ENCODE measurements at regions not wholly inside any gene's neighbourhood (a gene's known extent, or its start where the extent isn't known, plus 50 kb on each side); places are given as distances from the start of the nearest gene placed in this dataset.

DNA sequence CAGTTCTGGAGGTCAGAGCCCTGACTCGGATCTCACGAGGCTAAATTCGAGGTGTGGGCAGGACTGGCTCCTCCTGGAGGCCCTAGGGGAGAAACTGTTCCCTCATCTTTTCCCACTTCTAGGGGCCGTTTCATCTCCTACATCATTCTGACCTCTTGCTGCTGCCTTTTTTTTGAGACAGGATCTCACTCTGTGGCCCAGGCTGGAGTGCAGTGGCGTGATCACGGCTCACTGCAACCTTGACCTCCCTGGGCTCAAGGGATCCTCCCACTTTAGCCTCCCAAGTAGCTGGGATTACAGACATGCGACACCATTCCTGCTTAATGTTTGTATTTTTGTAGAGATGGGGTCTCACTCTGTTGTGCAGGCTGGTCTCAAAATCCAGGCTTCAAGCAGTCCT, 244.1 kb upstream of the GSE1 start:
- no peak for DNase-seq

DNA sequence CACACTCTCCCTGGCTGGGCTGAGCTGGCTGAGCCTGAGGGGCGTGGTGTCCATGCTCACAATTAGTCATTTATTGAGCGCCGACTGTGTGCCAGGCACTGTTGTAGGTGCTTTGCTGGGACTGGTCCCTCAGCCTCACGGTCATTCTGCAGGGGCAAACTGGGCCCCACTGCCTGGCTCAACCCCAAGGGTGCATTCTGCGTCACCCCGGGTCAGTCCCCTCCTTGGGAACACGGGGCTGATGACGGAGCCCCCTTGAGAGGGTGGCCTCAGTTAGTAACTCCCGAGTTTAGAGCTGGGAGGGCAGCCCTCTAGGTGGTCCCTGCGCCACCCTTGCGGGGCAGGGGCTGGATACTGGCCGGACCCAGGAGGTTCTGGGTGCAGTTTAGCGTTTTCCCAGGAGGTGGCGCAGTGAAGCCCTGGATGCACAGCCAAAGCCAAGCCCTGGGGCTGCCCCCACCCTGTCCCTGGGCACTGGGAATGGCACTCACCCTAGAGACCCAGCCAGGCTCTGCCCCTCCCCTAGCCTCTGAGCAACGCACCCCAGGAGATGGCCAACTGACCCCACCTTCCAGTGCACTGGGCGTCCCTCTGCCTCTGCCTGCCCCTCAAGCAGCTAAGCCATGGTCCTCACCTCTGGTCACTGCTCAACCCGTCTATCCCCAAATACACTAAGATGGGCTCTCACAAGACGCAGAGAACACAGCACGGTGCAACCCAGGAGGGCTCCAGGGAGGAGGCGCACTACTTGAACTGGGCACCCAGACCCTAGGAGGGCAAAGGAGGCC, 243.2 kb upstream of the GSE1 start:
- no peak for DNase-seq

DNA sequence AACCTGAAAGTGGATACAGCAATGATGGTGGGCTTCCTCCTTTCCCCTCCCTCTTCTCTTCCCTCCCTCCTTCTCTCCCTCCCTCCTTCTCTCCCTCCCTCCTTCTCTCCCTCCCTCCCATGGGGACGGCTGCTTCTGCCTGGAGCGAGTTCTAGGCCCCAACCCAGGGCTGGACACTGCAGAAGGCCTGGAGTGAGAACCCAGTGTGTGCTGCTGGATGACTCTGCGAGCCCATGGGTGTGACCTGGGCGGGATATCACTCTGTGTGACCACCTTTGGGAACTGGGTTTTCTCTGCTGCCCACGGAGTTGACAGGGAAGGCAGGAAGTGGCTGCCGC, 242.6 kb upstream of the GSE1 start:
- no peak for DNase-seq

DNA sequence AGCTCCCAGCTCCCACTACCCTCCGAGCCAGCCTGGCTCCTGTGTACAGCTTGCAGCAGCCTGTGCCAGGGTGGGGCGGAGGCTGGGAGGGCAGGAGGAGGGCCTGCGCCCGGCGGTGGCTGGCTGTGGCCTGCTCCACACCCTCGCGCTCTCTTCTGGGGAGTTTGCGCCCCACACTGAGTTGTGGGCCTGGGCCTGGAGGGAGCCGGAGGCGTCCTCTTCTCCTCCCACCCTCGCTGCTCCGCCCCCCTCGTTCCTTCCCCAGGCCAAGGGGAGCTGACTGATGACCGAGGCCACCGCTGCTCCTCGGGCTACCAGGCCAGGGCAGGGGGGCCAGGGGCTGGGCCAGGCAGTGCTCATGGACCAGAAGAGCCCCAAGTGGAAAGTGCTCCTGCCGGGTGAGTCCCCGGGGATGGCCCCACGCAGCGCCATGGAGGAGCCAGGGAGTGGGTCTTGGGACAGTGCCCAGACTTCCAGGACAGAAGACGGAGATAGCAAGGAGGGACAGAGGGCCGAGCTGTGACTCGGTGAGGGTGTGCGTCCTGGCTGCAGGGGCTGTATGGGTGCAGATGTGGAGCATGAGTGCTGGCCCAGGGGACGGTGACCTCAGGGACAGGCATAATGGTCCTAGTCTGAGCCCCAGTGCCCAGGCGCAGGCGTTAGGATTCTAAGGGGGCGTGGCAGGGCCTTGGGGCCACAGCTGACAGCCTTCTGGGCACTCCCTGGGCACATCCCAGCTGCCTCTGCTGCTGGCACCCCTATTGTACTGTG, 242.1 kb upstream of the GSE1 start:
- DNase-seq, result peak; percentile 43

DNA sequence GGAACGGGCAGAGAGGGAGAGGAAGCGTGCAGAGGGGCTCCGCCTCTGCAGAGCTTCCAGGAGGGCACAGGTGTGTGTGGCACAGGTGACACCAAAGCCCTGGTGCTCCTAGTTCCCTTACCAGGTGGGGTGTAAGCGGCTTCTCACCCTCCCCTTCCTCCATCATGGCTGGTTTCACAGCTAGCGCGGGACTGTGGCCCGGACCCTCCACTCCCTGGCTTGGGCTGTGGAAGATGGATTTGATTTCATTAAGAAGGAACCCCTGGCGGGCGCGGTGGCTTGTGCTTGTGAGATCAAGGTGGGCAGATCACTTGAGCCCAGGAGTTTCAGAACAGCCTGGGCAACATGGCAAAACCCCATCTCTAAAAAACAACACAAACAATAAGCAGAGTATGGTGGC, 241.2 kb upstream of the GSE1 start:
- DNase-seq, result no peak

DNA sequence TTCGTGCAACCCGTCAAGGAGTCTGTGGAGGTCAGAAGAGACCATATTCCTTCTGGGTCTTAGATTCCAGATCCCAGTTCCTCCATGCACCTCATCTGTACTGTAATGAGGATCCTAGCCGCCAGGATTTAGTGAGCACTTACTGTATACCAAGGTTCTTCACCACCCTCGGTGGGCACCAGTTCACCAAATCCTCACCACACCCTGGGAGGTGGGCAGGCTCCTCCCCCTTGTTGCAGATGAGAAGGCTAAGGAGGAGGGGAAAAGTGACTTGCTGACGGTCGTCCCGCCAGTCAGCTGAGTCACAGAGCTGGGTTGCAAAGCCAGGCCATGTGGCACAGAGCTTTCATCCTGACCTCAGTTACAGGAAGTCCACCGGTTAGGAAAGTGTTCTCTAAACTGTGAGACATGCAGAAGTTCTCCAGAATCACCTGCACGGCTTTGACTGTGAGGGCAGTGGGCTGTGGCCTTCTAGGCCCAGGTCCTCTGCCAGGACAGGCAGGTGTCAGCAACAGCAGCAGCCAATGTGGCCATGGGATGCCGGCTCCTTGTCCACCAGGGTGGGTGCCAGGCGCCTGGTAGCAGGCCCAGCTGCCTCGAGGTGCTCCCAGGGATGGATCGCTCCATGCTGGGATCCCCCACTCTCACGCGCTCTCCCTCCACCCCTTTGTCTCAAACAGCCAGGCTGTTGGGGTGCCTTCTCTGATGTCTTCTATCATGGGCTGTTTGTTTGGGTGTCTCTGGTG, 240.3 kb upstream of the GSE1 start:
- no peak for DNase-seq

DNA sequence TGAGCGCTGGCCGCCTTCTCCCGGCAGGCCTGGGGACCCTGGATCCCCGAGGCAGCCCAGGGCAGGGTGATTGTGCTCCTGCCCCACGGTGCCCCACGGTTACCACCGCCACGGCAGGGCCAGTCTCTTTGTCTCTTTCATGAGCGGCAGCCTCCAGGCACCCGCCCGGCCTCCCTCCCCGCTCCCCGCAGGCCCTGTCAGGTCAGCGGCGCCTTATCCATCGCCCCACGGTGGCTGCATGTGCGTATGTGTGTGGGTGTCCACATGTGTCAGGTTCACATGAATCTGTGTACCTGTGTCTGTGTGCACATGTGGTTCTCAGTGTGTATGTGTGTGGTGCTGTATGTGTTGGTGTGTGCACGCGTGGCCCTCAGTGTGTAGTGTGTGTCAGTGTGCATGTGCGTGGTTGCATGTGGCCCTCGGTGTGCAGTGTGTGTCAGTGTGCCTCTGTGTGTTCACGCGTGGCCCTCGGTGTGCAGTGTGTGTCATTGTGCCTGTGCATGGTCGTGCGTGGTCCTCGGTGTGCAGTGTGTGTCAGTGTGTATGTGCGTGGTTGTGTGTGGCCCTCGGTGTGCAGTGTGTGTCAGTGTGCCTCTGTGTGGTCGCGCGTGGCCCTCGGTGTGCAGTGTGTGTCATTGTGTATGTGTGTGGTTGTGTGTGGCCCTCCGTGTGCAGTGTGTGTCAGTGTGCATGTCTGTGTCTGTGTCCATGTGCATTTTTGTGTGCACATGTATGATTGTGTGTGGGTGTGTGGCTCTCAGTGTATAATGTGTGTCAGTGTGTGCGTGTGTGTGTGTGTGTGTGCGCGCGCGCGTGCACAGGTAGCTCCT, 239.2 kb upstream of the GSE1 start:
- DNase-seq, result no peak

DNA sequence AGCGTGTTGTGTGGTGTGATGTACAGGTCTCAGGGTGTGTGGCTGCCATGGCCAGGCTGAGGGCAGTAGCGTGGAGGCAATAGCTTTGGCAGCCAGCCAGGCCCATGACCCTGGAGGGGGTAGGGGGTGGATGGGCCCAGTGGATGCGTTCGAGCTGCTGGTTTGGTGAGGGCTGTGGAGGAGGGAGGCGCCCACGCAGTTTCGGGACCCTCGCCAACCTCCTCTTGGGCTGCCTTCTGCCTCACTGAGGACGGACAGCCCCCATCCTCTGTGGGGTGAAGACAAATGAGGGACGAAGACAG, 238.6 kb upstream of the GSE1 start:
- no peak for DNase-seq

DNA sequence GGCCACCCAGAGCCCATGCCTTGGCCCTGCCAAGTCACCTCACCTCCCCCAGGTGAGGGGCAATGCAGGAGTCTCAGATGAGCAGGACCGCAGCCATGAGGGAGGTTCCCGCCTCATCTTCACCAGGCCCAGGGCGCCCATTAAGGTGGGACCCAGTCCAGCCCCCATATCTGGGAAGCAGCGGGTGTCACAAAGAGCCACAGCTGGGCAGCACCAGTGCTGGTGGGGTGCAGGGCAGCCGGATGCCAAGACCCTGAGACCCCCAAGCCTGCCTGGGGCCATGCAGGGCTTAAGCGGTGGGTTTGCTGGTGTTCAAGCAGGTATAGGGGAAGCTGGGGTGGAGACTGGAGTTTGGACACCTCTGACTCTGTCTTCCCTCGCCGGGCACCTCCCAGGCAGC, 237.8 kb upstream of the GSE1 start:
- DNase-seq, result no peak

DNA sequence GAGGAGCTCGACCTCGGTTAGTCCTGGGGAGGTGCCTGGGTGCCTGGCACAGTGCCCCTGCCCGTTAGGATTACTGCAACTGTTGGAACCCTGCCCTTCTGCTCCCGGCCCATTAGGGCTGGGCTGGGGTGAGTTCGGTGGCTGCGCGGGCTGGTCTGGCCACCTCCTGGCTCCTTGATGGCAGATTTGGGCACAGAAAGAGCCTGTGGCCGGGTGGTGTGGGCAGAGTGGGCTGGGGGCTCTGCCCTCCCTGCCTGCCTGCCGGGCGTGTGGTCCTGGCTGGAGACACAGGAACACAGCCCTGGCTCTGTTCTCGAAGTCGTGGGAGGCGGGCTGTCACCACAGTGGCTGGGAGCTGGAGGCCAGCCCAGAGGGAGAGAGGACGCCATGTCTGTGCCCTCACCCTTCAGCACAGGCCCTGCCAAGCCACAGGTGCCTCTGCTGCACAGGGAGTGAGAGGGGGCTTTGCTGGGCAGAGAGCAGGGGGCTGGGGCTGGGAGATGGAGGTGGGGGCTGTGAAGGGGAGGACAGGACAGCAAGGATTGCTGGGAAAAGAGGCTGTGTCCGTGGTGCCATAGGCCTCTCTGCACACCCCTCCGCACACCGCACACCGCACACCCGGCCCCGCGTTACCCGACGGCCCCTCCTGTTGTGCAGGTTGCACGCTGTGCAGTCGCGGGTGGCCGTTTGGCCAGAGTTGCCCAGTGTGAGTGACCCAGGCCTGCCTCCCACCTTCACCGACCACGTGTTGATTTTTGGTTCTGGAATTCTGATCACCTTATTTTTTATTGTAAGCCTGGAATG, 236.6 kb upstream of the GSE1 start:
- no peak for DNase-seq

DNA sequence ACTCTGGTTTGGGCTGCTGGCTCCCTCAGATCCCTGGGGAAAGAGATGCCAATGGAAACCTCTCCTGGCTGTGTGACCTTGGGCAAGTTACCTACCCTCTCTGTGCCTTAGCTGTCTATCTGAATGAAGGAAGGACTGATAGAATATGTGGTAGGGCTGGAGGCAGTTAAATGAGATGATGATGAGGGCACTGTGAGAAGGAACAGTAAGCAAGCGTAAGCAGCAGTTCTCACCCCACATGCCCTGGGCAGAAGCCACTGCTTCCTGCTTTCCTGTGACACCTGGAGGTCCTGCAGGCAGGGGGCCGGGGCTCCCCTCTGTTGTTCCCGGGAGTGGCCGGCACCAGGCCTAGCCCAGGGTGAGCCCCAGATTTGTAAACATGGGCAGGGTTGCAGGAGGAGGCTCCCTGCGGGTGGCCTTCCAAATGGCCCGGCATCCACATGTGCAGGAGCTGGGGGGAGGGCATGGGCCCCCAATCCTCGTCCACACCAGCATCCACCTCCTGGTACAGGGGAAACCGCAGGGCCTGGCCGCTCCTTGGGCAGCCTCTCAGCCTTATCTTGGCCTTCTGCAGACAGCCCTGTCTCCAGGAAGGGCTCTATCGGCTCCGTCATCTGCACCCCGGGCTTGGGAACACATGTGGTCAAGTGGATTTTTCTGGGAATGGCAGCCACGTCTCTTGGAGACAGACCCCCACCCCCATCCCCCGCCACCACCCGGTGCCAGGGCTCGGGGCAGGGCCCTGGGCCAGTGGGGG, 235.6 kb upstream of the GSE1 start:
- DNase-seq, result no peak

DNA sequence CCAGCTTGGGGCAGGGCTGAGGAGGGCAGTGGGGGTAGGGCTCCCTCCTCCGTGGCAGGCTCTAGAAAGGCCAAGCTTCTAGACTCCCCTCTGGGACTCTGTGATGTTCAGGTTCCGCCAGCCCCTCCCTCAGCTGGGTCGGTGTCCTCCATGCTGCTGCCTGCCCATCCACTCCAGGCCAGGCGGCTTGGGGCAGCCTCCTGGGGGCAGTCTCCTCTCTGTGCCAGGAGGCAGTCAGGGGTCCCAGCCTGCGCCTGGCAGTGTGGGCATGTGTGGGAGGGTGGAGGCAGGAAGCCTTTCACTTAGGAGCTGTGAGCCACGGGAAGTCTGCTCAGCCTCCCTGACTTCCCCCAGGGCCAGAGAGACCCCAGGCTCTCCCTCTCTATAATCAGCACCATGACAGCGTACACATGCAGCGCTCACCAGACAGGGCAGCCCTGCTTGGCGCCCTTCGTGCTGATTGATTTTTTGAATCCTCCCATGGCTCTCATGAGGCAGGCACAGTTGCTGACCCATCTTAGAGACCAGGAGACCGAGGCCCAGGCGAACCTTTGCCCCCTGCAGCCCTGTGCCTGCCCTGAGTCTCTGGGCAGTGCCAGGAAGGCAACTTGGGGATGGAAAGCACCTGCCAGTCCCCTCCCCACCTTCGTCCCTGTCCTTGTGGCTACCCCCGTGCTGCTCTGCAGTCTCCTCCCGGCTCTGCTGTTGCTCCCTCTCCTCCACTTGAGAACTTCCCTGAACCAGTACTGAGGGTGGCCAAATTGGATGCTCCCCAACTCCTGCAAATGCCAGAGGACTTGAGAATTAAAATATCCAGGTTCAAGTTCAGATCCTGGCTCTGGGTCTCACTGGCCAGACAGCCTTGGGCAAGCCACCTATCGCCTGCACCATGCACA, 234.7 kb upstream of the GSE1 start:
- no peak for DNase-seq

DNA sequence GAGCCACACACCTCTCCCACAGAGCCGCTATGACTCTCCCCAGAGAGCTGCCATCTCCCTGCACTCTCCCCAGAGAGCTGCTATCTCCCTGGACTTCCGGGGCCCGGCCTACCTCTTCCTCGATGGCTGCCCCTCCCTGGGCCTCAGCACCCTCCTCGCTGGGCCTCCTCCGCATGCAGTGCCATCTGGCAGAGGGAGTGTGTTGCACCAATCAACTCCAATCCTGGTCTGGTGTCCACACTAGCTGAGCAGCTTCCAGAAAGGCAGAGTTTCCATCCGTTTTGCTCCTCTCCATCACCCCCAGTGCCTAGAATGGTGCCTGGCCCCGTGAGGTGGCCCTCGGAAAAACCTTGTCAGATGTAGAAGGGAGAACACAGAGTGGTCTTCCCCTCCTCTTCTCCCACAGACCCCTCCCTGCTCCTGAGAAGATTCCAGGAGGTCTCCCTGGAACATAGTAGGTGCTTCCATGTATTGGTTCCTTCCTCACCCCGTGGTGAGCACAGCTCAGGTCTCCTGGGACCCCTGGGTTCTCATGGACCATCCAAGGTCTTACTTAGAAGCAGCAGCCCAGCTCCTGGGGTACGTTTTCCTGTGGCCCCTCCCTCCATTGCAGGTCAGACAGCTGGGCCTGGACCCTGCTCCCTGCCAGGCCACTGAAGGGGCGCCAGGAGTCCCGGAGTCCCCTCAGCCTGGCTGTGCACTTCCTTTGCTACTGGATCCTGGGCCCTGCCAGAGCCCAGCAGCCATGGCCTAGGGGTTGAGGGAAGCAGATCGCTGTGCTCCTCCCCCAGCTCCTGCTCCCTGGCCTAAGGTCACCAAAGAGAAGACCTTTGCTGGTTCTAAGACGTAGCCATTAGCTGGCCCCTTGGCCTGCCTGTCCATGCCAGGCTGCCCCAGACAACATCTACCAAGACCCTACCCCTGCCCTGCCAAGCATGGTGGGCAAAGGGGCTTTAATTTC, 233.8 kb upstream of the GSE1 start:
- DNase-seq, result no peak

DNA sequence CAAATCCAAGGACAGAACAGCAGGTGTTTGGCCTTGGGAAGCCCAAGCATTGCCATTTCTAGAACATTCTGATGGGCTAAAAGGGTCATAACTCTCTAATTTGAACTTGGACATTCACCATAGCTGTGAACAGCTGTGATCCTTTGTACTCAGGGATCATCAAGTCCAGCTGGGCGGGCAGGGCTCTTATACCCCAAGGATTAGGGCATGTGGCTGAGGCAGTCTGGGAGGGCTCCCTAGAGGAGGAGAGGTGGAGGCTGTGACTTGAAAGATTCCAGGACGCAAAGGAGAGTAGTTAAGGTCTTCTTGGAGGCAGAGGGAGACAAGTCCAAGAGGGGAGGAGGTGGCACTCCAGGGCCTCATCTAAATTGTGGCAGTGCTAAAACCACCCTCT, 233.1 kb upstream of the GSE1 start:
- DNase-seq, result no peak

DNA sequence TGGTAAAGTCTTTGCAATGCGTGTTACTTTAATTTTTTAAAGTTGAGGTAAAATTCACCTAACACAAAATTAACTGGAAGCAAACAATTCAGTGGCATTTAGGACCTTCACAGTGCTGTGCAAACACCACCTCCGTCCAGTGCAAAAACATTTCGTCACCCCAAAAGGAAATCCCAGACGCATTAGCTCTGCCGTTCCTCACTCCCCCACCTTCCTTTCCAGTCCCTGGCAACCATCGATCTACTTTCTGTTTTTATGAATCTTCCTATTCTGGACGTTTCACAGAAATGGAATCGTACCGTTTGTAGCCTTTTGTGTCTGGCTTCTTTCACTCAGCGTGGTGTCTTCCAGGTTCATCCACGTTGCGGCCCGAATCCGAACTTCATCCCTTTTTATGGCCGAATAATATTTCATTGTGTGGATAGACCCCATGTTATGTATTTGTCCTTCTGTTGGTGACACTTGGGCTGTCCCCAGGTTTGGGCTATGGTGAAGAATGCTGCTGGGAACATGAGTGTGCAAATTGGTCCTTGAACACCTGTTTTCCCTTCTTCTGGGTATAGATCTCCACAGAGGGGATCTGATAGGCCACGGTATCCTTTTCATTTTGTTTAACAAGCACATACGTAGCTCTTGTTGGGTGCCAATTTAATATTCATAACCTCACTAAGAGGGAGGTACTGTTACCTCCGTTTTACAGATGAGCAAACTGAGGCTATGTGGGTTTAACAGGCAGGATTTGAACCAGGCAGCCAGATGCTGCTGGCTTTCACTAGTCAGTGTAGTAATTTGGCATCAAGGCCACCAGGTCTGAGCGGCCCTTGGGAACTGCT, 232.0 kb upstream of the GSE1 start:
- no peak for DNase-seq

DNA sequence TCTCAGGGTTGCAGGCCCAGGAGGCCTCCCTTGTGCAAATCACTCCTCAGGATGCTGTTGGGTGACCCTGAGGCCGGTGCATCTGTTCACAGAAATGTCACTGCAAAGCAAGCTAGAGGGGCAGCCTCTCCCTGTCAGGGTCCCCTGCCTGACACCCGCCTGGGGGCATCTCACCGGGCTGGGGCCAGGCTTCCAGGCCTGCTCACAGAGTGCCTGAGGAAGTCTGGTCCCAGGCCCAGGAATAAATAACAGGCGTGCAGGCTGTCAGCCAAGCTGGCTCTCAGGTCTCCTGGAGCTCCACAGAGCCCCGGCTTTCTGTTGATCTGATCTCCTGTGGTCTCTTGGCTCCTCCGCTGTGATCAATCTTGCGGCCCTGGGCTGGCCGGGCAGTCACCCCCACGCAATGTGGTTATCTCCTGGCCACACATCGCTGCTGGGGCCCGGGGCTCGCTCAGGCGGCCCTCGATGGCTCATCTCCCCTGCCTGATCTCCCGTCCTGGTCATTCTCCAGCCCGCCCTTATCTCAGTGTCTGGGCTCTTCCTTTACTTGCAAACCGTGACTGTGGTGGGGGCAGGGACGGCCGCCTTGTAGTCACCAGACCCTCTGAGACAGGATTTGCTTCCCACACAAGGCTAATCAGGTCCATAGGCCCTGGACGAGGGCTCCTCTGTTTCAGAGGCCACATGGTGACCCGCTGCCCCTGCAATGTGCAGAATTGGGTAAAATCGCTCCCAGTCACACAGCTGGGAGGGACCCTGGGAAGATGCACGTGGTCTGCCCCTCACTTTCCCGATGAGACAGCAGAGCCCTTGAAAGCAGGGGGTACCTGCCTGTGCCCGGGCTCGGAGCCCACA, 231.2 kb upstream of the GSE1 start:
- DNase-seq, result no peak

DNA sequence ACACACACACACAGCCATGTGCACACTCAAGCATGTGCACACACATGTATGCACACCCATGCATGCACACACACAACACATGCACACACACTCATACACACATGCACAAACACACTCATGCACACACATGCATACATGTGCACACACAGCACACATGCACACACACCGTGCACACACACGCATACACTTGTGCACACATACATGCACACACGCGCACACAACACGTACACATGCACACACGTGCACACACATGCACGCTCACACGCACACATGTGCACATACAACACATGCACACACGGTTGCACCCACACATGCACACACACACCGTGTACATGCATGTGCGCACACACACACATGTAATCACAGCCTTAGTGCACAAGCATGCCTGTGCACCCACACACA, 230.4 kb upstream of the GSE1 start:
- no peak for DNase-seq

All from DMS 273 treated with DMSO at 0.1 percent for 48 hours (cell line).